OCI-LY3 (cell line): ENCODE measurements at regions not wholly inside any gene's neighbourhood (a gene's known extent, or its start where the extent isn't known, plus 50 kb on each side); places are given as distances from the start of the nearest gene placed in this dataset.
"Not testable (repeated sequence)": the region's sequence is repeated elsewhere in the genome, so short reads cannot be mapped to it uniquely, and the experiment has no call there.

Experiments used
- H2AFZ ChIP-seq: fragments of 200-600, 300-600 bp; shearing (Covaris generic); 2 replicates; pipeline ENCODE4 v1.6.0; 2014; ENCODE audit warnings: antibody characterized with exemption, low read depth, low read length
- H3K27ac ChIP-seq: fragments of 200-600, 300-600 bp; sonication (generic); 2 replicates; pipeline ENCODE4 v1.5.1; 2014; ENCODE audit warnings: mild to moderate bottlenecking, low read length, moderate library complexity, mixed read lengths
- H3K27me3 ChIP-seq: fragments of 200-600, 300-600 bp; sonication (generic); 2 replicates; pipeline ENCODE4 v1.6.1; 2014; ENCODE audit warnings: low read depth, low read length, mixed read lengths
- H3K36me3 ChIP-seq: fragments of 200-600, 300-600 bp; sonication (generic); replicated peaks from 2 replicates; pipeline ENCODE3; 2014; ENCODE audit warnings: low read depth, low read length, mixed read lengths
- H3K4me1 ChIP-seq: fragments of 300-600, 200-600 bp; sonication (generic); 2 replicates; pipeline ENCODE4 v1.6.1; 2014; ENCODE audit warnings: low read length, mixed read lengths
- H3K4me2 ChIP-seq: fragments of 200-600, 300-600 bp; sonication (generic); 2 replicates; pipeline ENCODE4 v1.6.1; 2014; ENCODE audit warnings: low read length, mixed read lengths
- H3K4me3 ChIP-seq: fragments of 300-600, 200-600 bp; sonication (generic); 2 replicates; pipeline ENCODE4 v1.5.1; 2014; ENCODE audit warnings: antibody characterized with exemption, mild to moderate bottlenecking, low read length, moderate library complexity
- H3K79me2 ChIP-seq: fragments of 300-600, 200-600 bp; shearing (Covaris generic); 2 replicates; pipeline ENCODE4 v1.6.1; 2014; ENCODE audit warnings: mild to moderate bottlenecking, low read length, mixed read lengths
- H3K9ac ChIP-seq: fragments of 300-600, 200-600 bp; shearing (Covaris generic); 2 replicates; pipeline ENCODE4 v1.6.0; 2014; ENCODE audit warnings: mild to moderate bottlenecking, low read length, moderate library complexity
- H3K9me3 ChIP-seq: fragments of 200-600, 300-600 bp; shearing (Covaris generic); 2 replicates; pipeline ENCODE4 v1.6.1; 2014; ENCODE audit warnings: low read length, mixed read lengths; ENCODE audit not compliant: insufficient read depth
- H4K20me1 ChIP-seq: fragments of 200-600, 300-600 bp; sonication (generic); 2 replicates; pipeline ENCODE4 v1.6.1; 2016; ENCODE audit warnings: low read length, mixed read lengths; ENCODE audit not compliant: insufficient read depth
- EZH2phosphoT487 ChIP-seq: fragments of 200-600 bp; shearing (Covaris generic); IDR thresholded peaks from 2 replicates; pipeline ENCODE4 v1.6.1; 2018; ENCODE audit warnings: antibody characterized with exemption, mixed run types, low read depth
- TF ChIP-seq, protein P1 (sequence below): fragments of 200-600, 300-600 bp; sonication (generic); IDR thresholded peaks from 2 replicates; pipeline ENCODE4 v1.5.1; 2014; ENCODE audit warnings: antibody characterized with exemption, low read length, low read depth

DNA sequence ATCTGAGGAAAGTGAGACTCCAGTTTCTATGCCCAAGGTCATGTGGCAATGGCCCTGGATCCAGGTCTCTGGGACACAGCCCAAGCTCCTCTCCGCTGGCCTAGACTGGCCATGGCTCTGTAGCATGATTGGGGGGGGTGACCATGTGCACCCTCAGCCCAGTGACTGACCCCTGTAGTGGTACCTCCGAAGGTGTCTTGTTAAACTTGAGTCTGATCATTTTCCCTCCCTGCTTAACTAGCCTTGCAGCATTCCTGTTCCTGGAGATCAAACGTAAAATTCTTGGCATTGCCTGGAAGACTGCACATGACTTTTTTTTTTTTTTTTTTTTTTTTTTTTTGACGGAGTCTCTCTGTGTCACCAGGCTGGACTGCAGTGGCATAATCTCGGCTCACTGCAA lies 1116.0 kb downstream of the TBC1D22A start:
- Histone ChIP-seq H2AFZ (no peak overlapping the region), H3K4me1 (no peaks in the 10 kb centered on the region), H3K9me3 (no peaks in the 10 kb centered on the region), H3K79me2 (no peaks in the 10 kb centered on the region), H3K9ac (no peak overlapping the region), H3K4me2 (no peak overlapping the region), H4K20me1 (no peaks in the 10 kb centered on the region), H3K27ac (no peak overlapping the region), H3K4me3 (no peak overlapping the region), H3K27me3 (no peaks in the 10 kb centered on the region), H3K36me3 (no peaks in the 10 kb centered on the region)
- TF ChIP-seq, protein P1, sequence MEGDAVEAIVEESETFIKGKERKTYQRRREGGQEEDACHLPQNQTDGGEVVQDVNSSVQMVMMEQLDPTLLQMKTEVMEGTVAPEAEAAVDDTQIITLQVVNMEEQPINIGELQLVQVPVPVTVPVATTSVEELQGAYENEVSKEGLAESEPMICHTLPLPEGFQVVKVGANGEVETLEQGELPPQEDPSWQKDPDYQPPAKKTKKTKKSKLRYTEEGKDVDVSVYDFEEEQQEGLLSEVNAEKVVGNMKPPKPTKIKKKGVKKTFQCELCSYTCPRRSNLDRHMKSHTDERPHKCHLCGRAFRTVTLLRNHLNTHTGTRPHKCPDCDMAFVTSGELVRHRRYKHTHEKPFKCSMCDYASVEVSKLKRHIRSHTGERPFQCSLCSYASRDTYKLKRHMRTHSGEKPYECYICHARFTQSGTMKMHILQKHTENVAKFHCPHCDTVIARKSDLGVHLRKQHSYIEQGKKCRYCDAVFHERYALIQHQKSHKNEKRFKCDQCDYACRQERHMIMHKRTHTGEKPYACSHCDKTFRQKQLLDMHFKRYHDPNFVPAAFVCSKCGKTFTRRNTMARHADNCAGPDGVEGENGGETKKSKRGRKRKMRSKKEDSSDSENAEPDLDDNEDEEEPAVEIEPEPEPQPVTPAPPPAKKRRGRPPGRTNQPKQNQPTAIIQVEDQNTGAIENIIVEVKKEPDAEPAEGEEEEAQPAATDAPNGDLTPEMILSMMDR = no peak
- no peak for TF ChIP-seq EZH2phosphoT487

DNA sequence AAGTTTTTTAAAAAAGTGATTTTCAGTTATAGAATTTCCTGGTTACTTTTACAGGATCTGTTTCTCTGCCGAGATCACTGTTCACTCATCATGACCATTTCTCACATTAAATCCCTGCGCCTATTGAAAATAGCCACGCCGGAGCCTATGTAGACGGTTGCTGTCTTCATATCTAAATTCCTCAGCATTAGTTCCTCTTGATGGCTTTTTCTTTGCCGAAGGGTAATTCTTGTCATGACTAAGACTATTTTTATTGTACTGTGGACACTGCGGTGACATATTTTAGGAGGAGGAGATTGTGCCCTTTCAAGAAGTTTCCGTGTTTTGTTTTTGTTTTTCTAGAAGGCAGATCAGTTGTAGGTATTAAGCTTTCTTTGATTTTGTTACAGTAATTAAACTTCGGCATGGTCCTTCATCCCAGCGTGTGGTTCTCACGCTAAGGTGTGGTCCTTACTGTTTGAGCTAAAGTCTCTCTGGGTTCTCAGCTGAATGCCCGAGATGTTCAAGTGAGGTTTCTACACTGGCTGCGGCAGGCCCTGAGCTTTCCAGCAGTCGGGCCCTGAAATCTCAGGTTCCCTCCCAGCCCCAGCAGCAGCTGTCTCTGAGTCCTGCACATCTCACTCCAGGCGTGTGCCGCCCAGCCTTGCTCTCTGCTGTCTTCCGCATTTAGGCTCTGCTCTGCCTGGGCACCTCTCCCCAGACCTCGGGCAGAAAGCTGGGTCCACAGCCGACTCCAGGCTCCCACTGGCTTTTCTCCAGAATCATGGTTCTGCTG lies 1110.5 kb downstream of the TBC1D22A start:
- no peaks in the 10 kb centered on the region for H4K20me1 ChIP-seq

DNA sequence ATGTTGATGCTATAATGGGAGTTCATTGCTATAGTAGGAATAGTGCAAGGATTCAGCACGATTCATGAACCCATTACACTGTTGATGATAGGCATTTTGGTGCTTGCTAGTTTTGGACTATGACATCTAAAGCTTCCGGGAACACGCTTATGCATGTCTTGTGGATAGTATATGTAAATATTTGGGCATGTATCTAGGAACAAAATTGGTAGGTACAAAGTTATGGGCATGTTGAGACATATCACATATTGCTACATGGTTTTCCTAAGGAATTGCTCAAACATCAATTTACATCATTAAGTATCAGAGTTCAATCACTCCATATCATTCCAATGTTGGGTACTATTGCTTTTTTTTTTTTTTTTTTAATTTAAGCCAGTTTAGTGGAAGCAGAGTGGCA lies 1103.2 kb downstream of the TBC1D22A start:
- no peaks in the 10 kb centered on the region for H3K36me3 ChIP-seq
- no peaks in the 10 kb centered on the region for H4K20me1 ChIP-seq
- H3K27me3 ChIP-seq = no peaks in the 10 kb centered on the region
- no peak overlapping the region for H3K27ac ChIP-seq
- H2AFZ ChIP-seq = no peak overlapping the region
- no peak overlapping the region for H3K4me3 ChIP-seq
- TF ChIP-seq, protein P1 = no peak
- TF ChIP-seq EZH2phosphoT487 = no peak
- no peaks in the 10 kb centered on the region for H3K9me3 ChIP-seq
- no peaks in the 10 kb centered on the region for H3K79me2 ChIP-seq
- no peak overlapping the region for H3K4me2 ChIP-seq
- H3K4me1 ChIP-seq = no peaks in the 10 kb centered on the region
- no peak overlapping the region for H3K9ac ChIP-seq

More for the DNA sequence above, 1110.5 kb downstream of the TBC1D22A start:
- Histone ChIP-seq H3K4me1 (no peaks in the 10 kb centered on the region), H3K79me2 (no peaks in the 10 kb centered on the region), H3K9me3 (no peaks in the 10 kb centered on the region), H3K9ac (no peak overlapping the region), H2AFZ (no peak overlapping the region), H3K27me3 (no peaks in the 10 kb centered on the region), H3K36me3 (no peaks in the 10 kb centered on the region), H3K4me2 (no peak overlapping the region), H3K27ac (no peak overlapping the region), H3K4me3 (no peak overlapping the region)
- no peak for TF ChIP-seq EZH2phosphoT487
- TF ChIP-seq, protein P1 = no peak

DNA sequence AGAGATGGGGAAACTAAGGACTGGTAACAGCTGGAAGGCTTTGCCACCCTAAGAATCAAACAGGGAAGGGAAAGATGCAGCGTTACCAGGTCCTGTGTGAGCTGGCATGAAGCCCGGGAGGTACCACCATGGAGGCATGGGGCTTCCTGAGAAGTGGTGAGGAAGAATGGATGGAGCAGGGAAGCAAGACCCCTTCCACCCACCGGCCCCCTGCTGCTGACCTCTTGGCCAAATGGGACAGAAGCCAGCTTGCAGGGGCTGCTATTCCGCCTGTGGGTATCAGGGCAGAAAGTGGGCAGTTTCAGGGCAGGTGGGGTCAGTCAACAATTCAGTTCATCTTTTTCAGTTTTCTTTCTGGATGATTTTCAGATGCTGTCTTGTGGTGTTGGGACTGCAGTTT lies 1099.9 kb downstream of the TBC1D22A start:
- Histone ChIP-seq H3K9ac (no peak overlapping the region), H3K9me3 (0 out of 2 replicates have a peak, but pooled peaks cover 3% of the 10 kb centered on the region), H3K27me3 (no peaks in the 10 kb centered on the region), H3K4me1 (no peaks in the 10 kb centered on the region), H3K79me2 (no peaks in the 10 kb centered on the region), H4K20me1 (no peaks in the 10 kb centered on the region), H3K4me3 (no peak overlapping the region), H3K36me3 (no peaks in the 10 kb centered on the region), H2AFZ (no peak overlapping the region), H3K27ac (no peak overlapping the region), H3K4me2 (no peak overlapping the region)
- TF ChIP-seq, protein P1 = no peak

DNA sequence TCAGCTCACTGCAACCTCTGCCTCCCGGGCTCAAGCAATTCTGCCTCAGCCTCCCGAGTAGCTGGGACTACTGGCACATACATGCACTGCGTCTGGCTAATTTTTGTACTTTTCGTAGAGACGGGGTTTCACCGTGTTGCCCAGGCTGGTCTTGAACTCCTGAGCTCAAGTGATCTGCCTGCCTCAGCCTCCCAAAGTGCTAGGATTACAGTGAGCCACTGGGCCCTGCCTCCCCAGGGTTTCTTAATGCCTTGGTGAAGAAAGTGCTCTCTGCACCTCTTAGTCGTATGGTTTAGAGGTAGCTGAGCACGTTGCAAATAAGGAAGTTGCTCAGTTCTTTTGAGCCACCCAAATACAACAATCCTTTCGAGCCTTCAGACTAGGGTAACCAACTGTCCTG lies 1098.5 kb downstream of the TBC1D22A start:
- not testable (repeated sequence) for H3K4me1 ChIP-seq, H3K4me3 ChIP-seq, H3K27me3 ChIP-seq, H3K9ac ChIP-seq, H3K79me2 ChIP-seq, H3K27ac ChIP-seq, H4K20me1 ChIP-seq, H2AFZ ChIP-seq, H3K9me3 ChIP-seq, H3K36me3 ChIP-seq, H3K4me2 ChIP-seq
